NOMO-1 treated with DMSO at 0.1 percent for 48 hours (cell line): ENCODE measurements at regions not wholly inside any gene's neighbourhood (a gene's known extent, or its start where the extent isn't known, plus 50 kb on each side); places are given as distances from the start of the nearest gene placed in this dataset.

Experiments
- DNase-seq: peaks from one replicate; lab custom pipeline; 2025; ENCODE audit not compliant: unreplicated experiment; lab: John Stamatoyannopoulos, UW

DNA sequence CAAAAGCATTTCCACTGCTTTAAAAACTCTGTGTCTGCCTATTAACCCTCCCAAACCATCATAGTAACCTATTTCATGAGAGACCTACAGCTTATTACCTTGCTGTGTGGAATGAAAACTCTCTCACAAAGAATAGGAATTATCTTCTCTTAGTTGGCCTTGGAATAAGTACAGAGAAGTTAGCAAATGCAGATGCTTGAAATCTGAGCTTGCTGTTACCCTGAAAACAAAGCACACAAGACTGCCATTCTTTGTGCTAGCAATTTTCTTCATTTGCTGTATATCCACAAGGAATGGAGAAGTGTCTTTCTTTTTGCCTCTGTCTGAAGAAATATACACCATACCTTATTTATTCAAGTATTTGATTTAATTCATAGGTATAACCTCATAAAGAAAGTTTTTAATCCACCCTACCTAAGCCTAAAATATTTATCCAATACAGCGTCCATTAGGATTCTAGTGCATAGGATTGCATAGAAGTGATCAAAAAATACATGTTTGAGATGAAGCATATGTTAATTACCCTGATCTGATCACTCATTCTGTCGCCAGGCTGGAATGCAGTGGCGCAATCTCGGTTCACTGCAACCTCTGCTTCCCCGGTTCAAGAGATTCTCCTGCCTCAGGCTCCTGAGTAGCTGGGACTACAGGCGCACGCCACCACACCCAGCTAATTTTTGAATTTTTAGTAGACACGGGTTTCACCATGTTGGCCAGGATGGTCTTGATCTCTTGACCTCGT lies 451.1 kb downstream of the LTN1 start:
- DNase-seq = no peak

DNA sequence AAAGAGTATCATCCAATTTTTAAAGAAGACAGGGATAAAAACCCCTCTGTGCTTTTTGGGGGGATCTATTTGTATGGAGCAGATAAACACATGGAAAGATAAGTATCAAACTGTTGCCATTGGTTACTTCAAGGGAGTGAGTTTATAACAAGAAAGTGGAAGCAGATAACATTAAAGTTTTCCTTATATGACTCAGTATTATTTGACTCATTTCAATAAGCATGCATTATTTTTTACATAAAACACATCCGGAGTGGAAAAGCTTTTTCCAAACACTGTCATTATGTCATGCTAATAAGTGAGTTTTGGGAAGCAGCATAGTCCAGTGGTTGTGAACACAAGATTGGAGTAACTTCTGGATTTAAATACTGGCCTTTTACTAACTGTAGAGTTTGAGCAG lies 452.2 kb downstream of the LTN1 start:
- DNase-seq = no peak

- no peak for DNase-seq
Observed at GRCh38 chr21:28539623-28539988, 453.1 kb downstream of the LTN1 start.

GRCh38 chr21:28538987-28539622 lies 453.6 kb downstream of the LTN1 start:
- no peak for DNase-seq

- DNase-seq = no peak
Observed at GRCh38 chr21:28537371-28538079, 455.2 kb downstream of the LTN1 start.

DNA sequence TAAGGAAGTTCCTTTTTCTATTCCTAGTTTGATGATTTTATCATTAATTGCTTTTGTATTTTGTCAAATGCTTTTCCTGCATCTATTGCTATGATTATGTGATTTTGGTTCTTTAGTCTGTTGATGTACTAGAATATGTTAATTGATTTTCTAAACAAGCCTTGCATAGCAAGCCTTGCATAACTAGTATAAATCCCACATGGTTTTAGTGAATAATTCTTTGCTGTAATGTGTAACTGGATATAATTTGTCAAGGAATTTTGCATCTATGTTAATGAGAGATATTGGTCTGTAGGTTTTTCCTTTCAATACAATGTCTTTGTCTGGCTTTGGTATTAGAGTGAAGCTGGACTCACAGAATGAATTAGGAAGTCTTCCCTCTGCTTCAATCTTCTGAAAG lies 460.2 kb downstream of the LTN1 start:
- no peak for DNase-seq

- DNase-seq = no peak
Observed at GRCh38 chr21:28523367-28523766, 469.3 kb downstream of the LTN1 start.

GRCh38 chr21:28522014-28522799 lies 470.5 kb downstream of the LTN1 start:
- DNase-seq = peak; percentile 25

GRCh38 chr21:28518630-28519029 lies 474.0 kb downstream of the LTN1 start:
- no peak for DNase-seq

- peak; percentile 30 for DNase-seq
Observed at GRCh38 chr21:28516991-28517592, 475.6 kb downstream of the LTN1 start.

DNA sequence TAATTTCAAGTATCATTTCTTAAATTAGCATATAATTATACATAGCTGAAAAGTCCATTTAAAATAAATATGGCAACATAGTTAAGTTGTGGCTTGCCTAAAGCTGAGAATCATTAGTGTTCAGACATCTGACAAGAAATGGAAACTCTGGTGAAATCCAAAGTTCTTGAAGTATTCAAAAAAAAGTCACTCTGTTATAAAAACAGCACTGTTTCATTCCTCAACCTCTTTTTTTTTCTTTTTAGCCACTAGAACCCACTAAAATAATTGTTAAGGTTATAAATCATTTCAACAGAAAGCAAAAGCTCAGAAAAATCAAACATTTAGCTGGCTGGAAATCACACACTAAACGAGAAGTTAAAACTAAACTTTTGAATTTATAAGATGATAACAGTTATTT lies 476.7 kb downstream of the LTN1 start:
- DNase-seq = no peak

DNA sequence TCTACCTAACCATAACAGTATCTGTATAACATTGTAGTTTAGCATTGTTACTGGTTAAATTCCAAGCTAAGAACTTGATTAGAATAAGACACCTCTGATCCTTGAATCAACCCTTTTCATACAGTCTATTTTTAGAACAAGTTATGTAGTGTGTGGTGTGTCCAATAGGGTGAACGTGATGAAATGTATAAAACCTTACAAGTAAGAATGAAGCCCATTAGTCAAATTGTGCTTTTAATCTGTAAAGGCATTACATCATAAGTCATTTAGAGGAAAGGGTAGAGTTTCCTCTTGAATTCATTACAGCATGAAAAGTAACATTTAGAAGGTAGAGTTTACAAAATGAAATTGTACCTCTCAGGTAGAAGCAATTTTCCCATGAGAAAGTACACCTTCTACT lies 479.2 kb downstream of the LTN1 start:
- no peak for DNase-seq

DNA sequence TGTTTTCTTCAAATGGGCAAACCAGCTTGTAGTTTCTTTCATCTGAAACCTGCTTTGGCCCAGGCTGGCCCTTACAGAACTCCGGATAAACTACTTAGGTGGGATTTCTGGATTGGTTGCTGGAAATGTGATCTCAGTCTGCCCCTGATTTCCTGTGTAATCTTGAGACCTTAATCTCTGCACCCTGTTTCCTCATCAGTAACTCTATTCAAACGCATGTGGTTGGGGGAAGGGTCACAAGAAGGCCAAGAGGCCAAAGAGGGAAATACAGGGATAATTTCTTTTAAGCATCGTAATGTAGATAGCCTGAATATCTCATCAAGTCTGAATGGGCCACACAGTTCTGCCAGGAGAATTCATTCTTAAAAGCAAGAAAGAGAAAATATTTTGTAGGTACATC lies 483.6 kb downstream of the LTN1 start:
- DNase-seq = no peak

- DNase-seq = no peak
Observed at GRCh38 chr21:28508126-28508525, 484.6 kb downstream of the LTN1 start.

GRCh38 chr21:28496517-28496916 lies 496.2 kb downstream of the LTN1 start:
- DNase-seq = no peak

DNA sequence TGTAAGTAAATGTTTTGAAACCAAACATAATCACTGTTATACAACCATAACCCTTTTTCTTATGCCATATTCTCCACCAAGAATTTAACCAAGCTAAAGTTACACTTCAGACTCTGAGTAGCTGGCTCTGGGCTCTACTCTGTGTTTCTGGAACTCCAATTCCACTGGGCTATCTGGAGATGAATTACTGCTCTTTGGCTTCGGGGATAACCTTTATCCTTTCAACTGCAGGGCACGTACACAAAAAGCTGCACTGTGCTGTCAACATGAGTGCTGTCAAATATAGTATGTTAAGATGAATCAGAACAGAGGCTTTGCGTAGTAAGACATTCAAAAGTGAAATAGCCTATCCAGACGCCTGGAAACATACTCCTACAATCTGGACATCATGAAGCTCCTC lies 500.6 kb downstream of the LTN1 start:
- no peak for DNase-seq

- DNase-seq = no peak
Observed at GRCh38 chr21:28489821-28490350, 502.8 kb downstream of the LTN1 start.

GRCh38 chr21:28489162-28489561 lies 503.5 kb downstream of the LTN1 start:
- no peak for DNase-seq

GRCh38 chr21:28487455-28488070 lies 505.1 kb downstream of the LTN1 start:
- no peak for DNase-seq

GRCh38 chr21:28485301-28486022 lies 507.2 kb downstream of the LTN1 start:
- no peak for DNase-seq
